Mesothelial cell of epicardium (in vitro differentiated cells): ENCODE measurements at regions not wholly inside any gene's neighbourhood (a gene's known extent, or its start where the extent isn't known, plus 50 kb on each side); places are given as distances from the start of the nearest gene placed in this dataset.

Experiments used
- DNase-seq, 2 experiments: peaks; one replicate each; pipeline ENCODE4 v3.0.0; 2021; ENCODE audit warnings: low spot score in 2 of 2; ENCODE audit not compliant: unreplicated experiment in 2 of 2
- H3K27ac Mint-ChIP-seq: 2 replicates; pipeline ENCODE4 v1.8.0; 2021; ENCODE audit warnings: mixed read lengths
- H3K27me3 Mint-ChIP-seq: 2 replicates; pipeline ENCODE4 v1.8.0; 2021; ENCODE audit warnings: low read depth, mixed read lengths
- H3K36me3 Mint-ChIP-seq: 2 replicates; pipeline ENCODE4 v1.8.0; 2021; ENCODE audit warnings: mixed read lengths
- H3K4me1 Mint-ChIP-seq: 2 replicates; pipeline ENCODE4 v1.8.0; 2021; ENCODE audit warnings: mixed read lengths
- H3K4me3 Mint-ChIP-seq: 2 replicates; pipeline ENCODE4 v1.8.0; 2021; ENCODE audit warnings: mild to moderate bottlenecking, moderate library complexity, mixed read lengths
- H3K9me3 Mint-ChIP-seq: 2 replicates; pipeline ENCODE4 v1.8.0; 2021; ENCODE audit warnings: mixed read lengths
- CTCF ChIP-seq: fragments of 200-600 bp; sonication (generic); IDR thresholded peaks from one replicate; pipeline ENCODE4 v1.5.0; 2021; ENCODE audit warnings: antibody characterized with exemption; ENCODE audit not compliant: unreplicated experiment

GRCh38 chr11:32012049-32012448 is 78.8 kb upstream of the RCN1 start:
- H3K36me3 Mint-ChIP-seq = no peaks in the 10 kb centered on the region
- no peaks in the 10 kb centered on the region for H3K9me3 Mint-ChIP-seq
- no peak for TF ChIP-seq CTCF
- no peak for DNase-seq
- no peak overlapping the region for H3K4me3 Mint-ChIP-seq
- H3K4me1 Mint-ChIP-seq = no peaks in the 10 kb centered on the region
- H3K27ac Mint-ChIP-seq = no peak overlapping the region
- H3K27me3 Mint-ChIP-seq = peaks cover 87% of the 10 kb centered on the region

- no peak overlapping the region for H3K27ac Mint-ChIP-seq
- H3K4me1 Mint-ChIP-seq = no peaks in the 10 kb centered on the region
- TF ChIP-seq CTCF = no peak
- no peaks in the 10 kb centered on the region for H3K9me3 Mint-ChIP-seq
- H3K36me3 Mint-ChIP-seq = no peaks in the 10 kb centered on the region
- DNase-seq = no peak
- no peak overlapping the region for H3K4me3 Mint-ChIP-seq
- peaks cover 92% of the 10 kb centered on the region for H3K27me3 Mint-ChIP-seq
These were observed 81.9 kb upstream of the RCN1 start for GRCh38 chr11:32008880-32009551.

- Mint-ChIP-seq H3K9me3 (no peaks in the 10 kb centered on the region), H3K4me1 (no peaks in the 10 kb centered on the region), H3K36me3 (no peaks in the 10 kb centered on the region), H3K27ac (no peak overlapping the region), H3K27me3 (peaks cover 94% of the 10 kb centered on the region), H3K4me3 (no peak overlapping the region)
- peak; percentile 36 for TF ChIP-seq CTCF
- DNase-seq = no peak
These were observed 84.0 kb upstream of the RCN1 start for GRCh38 chr11:32006799-32007388.

GRCh38 chr11:32005786-32006416 is 85.0 kb upstream of the RCN1 start:
- H3K27ac Mint-ChIP-seq = no peak overlapping the region
- no peaks in the 10 kb centered on the region for H3K36me3 Mint-ChIP-seq
- no peak for DNase-seq
- H3K4me3 Mint-ChIP-seq = no peak overlapping the region
- TF ChIP-seq CTCF = no peak
- no peaks in the 10 kb centered on the region for H3K4me1 Mint-ChIP-seq
- H3K9me3 Mint-ChIP-seq = no peaks in the 10 kb centered on the region
- peaks cover 94% of the 10 kb centered on the region for H3K27me3 Mint-ChIP-seq

- Mint-ChIP-seq H3K4me3 (no peak overlapping the region), H3K4me1 (no peaks in the 10 kb centered on the region), H3K27me3 (peaks cover 86% of the 10 kb centered on the region), H3K9me3 (no peaks in the 10 kb centered on the region), H3K36me3 (no peaks in the 10 kb centered on the region), H3K27ac (no peak overlapping the region)
- no peak for DNase-seq
- TF ChIP-seq CTCF = no peak
These were observed 87.5 kb upstream of the RCN1 start for GRCh38 chr11:32003335-32003734.
